ENCODE measurements at regions not wholly inside any gene's neighbourhood (a gene's known extent, or its start where the extent isn't known, plus 50 kb on each side); places are given as distances from the start of the nearest gene placed in this dataset.
A peak's percentile ranks its signal among the peaks of the same experiment; 100 is the strongest.
"Not testable (repeated sequence)": the region's sequence is repeated elsewhere in the genome, so short reads cannot be mapped to it uniquely, and the experiment has no call there.

DNA sequence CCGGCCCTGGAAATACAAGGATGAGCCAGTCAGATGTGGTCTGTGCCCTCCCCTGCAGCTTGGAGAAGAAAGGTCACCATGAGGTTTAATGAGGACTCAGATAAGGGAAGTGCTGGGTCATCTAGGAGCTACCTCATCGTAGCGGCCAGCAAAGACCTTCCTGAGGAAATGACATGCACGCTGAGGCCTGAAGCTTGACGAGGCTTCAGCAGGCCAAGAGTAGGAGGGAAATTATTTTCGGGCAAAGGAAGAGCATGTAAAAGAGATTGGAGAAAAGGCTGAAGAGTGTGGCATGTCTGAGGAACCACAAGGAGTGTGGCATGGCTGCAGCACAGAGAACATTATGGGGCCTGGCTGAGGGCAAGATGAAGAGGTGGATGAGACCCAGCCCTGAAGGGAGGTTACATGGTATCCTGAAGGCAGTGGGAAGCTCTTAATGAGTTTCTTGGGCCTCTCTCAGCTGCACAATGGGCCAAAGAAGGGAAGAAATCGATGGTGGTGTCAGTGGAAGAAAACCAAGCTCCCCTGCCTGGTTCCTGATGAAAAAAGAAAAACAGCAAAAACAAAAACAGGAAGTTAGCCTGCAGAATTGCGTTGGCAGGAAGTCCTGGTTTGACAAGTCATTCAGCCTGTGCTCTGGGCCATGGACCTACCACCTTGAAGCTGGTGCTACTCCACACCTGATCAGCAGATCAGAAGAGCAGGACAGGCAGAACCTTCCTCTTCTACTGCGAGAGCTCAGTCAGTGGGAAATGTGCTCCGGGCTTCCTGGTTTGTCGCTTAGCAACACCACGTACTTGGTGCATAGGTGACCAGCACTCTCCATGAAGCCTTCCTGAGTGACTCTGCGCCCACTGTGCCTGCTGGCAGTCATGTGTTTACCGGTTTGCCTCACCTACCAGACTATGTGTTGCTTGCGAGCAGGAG is 134.5 kb upstream of the KLF3 start:
- peak; percentile 56 for DNase-seq

DNA sequence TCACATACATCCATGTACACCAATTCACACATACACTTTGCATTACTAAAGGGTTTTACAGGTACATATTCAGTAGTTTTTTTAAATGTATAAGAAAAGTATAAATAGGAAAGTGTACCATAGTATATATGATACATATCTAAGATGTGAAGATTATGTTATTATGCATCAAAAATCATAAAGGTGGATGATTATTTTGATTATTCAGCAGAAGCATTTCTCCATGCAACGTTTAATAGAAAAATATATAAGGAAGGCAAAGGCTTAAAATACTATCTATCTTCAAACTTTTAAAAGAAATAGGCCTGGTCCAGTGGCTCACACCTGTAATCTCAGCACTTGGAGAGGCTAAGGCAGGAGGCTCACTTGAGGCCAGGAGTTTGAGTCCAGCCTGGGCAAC is 133.5 kb upstream of the KLF3 start:
- no peak for DNase-seq

DNA sequence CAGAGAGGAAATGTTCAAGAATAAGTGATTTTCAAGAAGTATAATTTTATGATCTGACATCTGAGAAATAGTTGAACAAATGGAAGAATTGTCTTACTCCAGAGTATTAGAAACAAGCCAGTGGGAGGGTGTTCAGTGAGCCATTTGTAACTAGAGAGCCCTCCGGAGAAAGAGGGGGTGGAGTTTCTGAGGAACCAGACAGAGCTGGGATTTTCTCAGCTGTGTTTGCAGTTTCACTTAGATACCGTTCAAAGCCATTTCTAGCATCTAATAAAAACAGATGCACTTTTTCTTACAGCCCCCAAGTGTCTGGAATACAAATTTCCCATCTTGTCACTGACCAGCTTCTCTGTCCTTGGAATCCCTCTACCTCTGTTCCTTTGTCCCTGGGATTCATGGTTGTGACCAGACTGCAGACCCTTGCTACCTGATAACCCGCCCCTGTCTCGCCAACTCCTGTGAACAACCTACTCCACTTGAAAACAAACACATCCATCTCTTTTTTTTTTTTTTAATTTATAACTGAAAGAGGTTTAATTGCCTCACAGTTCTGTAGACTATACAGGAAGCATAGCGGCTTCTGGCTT is 132.8 kb upstream of the KLF3 start:
- no peak for DNase-seq

DNA sequence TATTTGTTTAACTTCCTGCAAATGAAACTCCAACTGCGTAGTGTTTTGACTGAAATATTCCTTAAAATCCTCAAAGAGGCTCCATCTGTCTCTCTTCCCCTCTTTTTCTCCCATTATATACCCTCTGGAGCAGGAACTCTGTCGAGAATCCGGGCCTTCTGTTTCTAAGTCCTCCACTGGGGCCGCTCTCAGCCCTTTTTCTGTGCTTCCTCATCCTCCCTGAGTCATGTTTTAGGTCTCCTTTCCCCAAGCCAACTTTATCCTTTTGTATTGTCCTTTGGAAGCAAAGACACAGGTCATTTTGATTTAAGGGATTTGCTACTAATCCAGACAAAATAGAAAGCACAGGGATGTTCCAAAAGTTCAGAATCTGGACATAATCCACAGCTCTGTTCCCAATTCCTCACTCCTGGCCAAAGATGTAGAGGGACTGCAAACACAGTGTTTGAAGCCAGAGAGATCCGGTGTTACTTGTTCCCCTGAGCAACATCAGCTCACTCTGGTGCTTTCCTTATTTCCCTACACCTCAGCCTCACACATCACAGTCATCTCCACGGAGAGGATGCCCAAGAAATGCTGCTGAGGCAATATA is 131.0 kb upstream of the KLF3 start:
- no peak for DNase-seq

DNA sequence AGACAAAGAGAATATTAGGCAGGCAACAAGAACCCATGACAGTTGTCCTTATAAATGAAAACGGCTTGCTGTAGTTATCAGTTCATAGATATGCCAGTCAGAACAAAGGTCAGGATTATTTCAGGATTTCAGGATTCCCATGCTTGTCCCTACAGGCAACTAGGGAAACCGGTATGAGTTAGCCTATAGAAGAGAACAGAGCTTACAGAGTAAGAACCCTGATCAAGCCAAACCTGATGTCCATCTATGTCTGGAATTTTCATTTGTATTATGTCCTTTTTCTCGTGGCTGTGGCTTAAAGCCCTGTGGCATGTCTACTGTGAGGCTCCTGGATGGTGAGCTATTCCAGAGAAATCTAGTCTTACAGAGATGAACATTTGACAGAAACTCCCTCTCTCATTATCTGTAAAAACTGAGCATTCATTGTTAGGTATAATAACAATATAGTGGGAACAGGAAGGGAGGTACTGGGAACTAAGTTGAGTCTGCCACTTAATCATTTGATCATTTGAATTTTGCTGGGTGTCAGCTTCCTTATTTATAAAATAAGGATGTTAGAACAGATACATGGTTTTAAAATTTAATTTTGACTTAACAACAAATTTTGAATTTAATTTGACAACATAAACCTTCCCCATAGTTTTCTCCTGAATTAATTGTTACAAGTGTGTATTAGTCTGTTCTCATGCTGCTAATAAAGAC is 129.5 kb upstream of the KLF3 start:
- no peak for DNase-seq

DNA sequence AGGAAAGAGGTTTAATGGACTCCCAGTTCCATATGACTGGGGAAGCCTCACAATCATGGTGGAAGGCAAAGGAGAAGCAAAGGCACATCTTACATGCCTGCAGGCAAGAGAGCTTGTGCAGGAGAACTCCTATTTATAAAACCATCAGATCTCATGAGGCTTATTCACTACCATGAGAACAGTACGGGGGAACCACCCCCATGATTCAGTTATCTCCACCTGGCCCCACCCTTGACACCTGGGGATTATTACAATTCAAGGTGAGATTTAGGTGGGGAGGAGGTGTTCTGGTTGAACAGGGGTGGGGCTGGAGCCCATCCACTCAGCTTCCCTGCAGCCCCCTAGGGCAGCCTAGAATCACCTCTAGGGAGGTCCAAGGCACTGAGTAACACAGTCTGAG is 128.9 kb upstream of the KLF3 start:
- DNase-seq: not testable (repeated sequence)

DNA sequence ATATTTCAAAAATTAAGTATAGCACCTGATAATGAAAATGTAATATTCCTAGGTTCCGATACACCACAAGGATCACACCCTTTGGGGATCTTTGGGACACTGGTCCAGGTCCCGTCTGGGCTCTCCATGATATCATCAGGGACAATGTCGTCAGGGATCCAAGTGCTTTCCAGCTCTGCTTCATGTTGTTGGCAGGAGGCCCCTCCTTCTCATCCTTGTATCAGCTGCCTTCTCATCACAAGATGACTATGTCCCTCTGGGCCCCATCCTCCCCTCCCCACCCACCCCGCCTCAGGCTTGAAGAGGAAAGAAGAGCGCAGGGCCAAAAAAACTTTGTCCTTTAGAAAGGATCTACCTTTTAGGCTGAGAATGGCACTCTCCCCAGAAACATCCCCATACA is 128.3 kb upstream of the KLF3 start:
- no peak for DNase-seq

DNA sequence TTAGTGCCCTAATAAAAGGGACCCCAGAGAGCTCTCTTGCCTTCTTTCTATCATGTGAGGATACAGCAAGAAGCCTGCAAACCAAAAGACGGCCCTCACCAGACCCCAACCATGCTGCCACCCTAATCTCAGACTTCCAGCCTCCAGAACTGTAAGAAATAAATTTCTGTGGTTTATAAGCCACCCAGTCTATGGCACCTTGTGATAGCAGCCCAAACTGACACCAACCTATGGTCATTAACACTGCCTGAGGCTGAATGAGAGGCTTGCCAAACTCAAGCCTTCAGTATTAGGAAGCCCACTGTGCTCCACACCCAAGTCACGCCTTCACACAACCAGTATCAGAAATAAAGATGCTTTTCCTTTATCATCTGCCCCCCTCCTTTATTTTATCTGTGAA is 127.3 kb upstream of the KLF3 start:
- no peak for DNase-seq

DNA sequence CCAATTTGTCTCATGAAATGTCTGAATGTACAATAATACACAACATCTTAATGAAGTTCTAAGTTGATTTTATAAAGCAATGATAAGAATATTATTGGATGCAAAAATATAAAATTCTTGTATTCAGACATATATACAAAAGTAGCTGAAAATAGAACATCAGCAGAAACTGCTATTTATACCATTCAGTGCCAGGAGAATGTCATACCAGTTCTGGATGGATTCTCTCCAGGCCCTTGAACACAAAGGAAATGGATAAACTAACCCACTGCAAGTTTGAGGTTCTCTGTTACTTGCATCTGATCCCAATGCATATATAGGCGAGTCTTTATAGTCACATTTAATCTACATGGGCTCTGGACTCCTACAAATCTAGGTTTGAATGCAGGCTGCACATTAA is 126.3 kb upstream of the KLF3 start:
- DNase-seq: no peak

DNA sequence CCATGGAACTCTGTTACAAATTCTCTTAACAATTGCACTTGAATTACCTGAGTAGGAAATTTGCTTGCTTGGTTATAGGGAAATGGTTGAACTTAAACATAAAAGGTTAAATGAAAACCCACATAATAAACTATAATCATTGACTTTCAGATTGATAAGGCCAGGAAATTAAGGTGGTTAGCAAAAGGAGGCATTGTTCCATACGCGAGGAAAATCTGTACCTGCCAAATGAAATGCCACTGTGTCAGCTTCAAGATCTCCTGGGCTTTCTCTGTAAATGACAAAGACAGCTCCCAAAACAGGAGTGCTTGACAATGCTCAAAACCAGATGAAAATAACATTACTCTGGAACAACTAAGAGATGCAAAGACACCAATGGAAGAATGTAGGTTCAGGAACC is 125.5 kb upstream of the KLF3 start:
- DNase-seq: no peak

DNA sequence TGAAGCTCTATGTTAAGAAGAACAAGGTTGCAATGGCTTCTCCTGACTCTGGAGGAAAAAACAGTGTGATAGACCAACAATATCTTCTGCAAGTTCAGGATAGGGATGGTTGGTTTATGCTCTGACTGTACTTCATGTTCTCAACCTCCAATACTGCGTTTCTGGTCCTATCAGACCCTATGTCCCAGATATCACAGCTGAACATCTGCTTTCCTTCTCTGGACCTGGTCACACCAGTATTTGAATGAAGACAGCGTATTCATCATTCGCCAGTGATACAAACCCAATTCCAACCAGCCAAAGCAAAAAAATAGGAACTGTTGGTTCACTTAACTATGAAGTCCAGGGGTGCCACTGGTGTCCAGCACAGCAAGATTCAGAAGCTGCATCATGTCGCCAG is 124.5 kb upstream of the KLF3 start:
- no peak for DNase-seq

DNA sequence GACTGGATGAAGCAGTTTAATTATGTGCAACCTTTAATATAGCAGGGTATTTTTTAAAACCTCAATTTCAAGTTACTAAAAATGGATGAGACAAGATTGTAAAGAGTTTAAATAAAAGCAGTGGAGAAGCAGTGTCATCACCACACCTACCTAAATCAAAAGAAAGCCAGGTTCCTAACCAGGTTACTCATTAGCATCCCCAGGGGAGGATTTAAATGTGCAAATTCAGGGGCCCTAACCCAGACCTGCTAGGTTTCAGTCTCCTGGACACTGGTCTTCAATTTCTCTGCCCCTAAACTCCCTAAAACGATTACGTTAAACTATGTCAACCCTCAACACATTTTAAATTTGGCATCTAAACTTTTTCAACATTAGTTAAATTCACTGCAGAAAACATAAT is 116.9 kb upstream of the KLF3 start:
- no peak for DNase-seq

DNA sequence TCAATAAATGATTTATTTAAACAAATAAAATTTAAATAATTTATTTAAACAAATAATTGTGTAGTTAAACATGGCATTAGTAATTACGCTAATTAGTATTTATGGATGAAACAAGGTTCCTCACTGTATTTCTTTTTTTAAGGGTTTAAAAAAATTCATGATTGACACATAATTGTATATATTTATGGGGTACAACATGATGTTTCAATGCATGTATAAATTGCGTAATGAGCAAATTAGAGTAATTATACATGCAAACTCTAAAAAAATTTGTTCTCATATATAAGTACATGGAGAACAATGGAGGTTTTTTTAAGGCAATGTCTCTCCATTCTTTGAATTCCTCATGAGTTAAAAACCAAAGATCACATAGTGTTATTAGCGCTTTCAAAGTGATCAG is 115.7 kb upstream of the KLF3 start:
- DNase-seq: no peak

DNA sequence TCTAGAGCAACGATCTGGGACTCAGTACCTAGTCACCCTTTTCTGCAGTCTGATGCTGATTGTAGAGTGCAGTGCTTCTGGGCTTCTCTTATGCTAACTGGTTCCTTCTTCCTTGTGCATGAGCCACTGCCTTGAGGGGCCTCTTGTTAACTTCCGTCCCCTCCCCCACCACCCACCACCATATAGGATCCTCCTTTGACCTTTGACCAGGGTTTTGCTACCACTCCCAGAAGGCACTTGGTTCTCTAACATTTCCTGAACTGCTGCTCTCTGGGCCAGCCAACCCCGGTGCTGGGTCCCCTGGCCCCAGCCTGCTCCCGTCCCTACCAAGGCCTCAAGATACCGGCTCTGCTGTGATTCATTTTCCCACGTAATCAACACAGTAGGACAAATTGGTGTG is 104.6 kb upstream of the KLF3 start:
- DNase-seq: no peak

DNA sequence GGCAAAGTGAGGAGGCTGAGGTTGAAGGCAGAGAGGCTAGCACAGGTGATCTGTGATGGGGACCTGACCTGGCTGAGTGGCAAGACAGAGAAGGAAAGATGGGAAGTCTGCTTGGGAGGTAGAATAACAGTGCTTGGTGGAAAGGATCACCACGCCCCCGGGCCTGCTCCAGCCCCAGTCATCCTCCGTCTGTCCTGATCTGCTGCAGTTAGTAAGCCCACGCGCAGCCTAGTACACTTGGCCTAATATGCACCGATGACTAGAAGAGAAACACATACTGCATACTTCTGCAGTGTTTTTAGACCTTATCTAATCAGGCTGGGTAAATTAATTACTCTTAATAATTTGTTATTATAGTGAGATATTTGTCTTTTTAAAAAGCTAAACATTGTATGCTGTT is 103.7 kb upstream of the KLF3 start:
- no peak for DNase-seq

DNA sequence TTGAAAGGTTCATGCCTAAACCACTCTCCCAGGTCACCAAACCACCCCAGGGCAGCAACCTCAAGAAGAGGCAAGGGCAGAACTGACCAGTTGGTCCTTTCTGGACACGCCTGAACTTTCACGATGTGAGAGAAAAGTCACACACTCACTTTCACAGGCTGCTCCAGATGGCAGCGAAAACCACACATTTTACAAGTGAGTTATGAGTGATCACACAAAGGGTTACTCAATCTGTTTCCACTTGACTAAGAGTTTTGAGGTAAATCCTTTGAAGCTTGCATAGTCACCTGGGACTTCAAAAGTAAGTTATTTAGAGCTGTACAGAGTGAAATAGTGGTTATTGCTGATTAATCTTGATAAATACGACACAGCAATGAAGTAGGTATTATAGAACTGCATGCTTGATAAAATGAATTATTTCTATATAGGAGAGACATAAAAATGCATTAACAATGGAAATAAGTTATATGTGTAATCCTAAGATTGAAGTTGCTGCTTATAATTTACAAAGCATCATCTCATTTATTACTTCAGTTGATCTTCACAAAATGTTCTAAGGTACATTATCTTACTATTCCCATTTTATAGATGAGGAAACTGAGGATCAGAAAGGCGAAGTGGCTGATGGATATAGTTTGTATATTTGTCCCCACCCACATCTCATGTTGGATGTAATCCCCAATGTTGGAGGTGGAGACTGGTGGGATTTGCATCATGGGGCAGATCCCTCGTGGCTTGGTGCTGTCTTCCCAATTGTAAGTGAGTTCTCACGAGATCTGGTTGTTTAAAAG is 103.0 kb upstream of the KLF3 start:
- no peak for DNase-seq

DNA sequence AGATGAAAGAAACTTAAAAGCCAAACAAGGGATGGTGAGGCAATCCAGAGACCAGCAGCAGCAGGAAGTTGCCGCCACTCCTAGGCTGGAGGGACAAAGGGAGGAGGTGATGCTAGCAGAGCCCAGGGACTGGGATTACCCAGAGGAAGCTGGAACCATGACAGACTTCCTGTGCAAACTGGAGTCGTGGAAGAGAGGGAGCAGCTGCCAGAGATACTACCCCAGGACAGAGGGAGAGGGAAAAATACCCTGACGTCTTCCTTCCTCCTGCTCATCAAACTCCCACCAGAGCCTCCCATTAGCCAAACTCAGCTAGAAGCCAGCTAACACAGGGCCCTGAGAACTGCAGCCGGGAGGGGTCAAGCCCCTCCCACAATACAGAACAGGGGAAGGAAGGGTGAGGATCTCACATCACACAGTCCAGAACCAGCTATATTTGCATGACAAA is 101.2 kb upstream of the KLF3 start:
- no peak for DNase-seq

DNA sequence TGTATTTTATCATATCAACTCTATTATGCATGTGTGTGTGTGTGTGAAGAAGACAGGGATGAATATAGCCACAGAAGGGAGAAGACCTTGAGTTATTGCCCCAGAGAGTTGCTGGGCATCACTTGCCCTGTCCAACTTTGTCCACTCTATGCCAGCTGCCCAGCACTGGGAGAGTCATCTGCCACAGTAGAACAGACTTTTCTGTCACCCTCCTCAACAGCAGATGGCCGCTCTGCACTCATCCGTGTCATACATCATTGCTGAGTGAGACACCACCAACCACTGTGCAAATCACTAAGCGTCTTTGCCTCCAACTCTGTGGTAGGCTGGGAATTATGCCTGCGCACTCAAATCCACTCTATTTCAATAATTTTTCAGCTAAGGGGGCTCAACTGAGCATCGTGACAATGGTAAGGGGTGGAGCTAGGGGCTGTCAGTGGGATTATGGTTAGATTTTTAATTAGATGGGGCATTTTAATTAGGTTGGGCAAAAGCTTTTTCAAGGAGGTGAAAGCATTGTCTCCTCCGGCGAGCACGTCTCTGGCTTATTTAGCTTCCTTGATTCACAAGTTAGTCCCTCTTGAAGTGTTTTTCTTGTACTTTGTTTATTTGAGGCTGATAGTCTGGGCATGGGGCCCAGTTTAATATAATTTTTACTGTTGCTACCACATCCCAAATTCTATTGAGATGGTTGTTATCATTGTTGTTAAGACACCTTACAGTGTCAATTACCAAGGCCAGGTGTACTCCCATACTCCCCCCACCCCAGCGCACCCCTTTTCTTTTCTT is 100.1 kb upstream of the KLF3 start:
- DNase-seq: no peak

DNA sequence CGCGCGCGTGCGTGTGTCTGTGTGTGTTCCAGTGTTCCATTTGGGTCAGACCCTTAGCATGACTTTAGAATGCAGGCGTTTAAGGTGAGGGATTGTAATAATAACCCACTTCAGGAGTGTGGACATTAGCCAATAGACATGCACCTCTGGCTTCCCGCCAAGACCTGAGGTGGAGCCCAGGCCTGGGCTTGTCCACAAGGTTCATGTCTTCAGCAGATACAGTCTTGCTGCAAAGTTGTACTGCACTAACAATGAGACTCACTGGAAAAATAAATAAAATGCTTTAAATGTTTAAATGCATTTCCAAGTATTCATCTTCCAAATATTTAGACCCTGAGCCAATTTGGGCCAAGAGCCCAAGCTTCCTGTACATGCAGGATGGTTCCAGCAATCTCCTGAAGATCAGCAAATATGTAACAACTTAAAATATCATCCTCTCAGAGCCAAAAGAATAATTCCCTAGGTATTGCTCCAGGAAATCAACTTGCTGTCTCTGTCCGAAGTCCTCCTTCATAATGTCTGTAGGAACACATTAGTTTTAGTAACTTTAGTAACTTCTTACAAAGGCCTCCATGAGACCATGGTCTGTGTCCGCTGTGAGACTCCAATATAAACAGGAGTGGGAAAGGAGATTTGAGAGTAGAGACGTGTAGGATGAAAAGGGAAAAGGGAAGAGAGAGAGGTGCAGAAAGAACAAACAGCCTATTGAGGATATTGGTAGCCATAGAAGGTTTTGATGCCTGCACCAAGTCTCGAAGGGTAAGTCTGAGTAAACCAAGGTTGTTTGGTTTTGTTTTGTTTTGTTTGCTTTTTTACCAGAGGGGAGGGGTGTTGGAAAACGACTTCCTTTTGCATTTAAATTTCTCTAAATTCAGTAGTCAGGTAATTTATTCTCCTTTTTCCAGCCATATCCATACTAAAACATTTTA is 98.5 kb upstream of the KLF3 start:
- DNase-seq: no peak

DNA sequence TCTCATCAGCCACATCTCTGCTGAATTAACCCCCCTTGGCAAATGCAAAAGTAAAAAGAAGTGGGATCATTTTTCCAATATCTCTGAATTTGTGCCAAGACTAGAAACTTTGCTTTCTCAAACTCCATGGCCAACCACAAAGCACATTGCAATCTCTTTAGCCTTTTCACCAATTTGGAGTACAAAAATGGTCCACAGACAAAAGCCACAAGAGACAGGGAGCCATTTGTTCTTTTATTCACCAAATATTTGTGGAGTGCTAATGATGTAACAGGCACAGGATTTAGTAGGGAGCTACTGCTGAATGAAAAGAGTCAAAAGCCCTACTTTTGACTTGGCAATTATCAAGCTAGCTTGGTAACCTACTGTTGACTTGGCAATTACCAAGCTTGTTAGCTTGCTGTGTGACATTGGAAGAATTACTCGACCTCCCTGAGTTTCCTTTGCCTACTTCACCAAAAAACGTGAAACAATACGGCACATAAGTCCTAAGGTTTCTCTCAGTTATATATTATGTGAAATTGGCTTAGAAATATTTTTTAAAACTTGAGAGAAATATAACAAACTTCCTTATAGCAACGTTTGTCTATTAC is 97.1 kb upstream of the KLF3 start:
- no peak for DNase-seq
